H54 (cell line): ENCODE measurements at regions not wholly inside any gene's neighbourhood (a gene's known extent, or its start where the extent isn't known, plus 50 kb on each side); places are given as distances from the start of the nearest gene placed in this dataset.
"Not testable (repeated sequence)": the region's sequence is repeated elsewhere in the genome, so short reads cannot be mapped to it uniquely, and the experiment has no call there.

ENCODE experiments used
- DNase-seq: peaks from one replicate; pipeline ENCODE4 v3.0.0; 2011; ENCODE audit warnings: low spot score, mixed read lengths; ENCODE audit not compliant: insufficient read length
- FAIRE-seq: peaks from 3 replicates; lab custom pipeline; 2011; peaks lifted over from hg19 to GRCh38; lab: Jason Lieb, UNC
- POLR2A ChIP-seq: IDR thresholded peaks from 2 replicates; pipeline ENCODE4 v1.6.1; 2011; ENCODE audit warnings: low read depth, mild to moderate bottlenecking, low read length

DNA sequence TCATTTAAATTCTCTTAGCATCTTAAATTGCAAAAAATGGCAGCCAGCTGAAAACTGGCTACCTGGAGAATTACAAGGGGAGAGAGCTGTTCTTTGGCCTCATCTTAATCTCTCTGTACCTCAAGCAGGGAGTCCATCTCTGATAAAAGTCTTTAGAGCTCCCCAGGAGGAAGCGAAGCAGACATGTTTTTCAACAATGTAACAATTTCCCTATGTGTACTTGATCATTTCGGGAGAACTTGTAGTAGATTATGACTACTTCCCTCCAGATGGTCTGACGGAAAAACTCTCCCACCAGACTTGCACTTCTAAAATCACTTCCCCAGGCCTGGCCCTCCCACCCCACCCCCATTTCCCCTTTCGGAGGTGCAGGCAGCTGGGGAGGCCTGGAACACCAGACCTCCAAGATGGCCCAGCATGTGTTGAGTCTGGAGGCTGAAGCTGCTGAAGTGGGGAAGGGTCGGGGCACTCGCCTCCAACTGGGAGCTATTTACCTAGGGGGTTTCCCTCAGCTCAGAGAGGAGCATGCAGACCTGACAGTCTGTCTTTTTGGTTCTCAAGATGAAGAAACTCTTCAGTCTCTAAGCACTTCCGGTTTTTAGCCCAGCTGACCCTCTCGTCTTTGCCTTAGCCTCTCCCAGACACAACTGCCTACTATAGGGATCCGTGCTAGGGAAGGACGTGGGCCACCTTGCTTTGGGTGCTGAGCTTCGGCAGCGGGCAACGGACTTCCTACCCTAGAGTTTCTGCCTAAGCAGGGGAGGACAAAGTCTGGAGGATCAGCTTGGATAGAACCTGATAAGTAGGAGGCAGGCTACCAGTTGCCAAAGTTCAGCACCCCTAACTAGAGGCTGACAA lies 164.0 kb upstream of the TBL1XR1 start:
- no peak for TF ChIP-seq POLR2A
- DNase-seq (no peak), FAIRE-seq (no peak)

DNA sequence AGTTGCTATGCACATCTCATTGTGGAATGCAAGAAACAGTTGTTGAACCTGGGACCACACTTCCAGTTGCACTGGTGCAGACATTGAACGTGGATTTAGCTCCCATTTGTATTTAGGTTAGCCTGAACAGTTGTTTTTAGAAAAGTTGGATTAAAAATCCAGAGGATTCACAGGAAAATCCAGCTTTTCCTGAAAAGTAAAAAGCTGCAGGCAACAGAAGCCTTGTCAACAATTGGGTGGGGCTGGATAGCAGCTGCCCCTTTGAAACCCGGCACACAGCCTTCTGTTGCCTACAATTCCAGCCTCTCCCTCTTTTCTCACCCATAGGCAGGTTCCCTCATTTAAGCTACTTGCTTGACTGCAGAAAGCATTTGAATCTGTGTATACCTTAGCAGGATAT lies 165.3 kb upstream of the TBL1XR1 start:
- TF ChIP-seq POLR2A, result no peak
- no peak for FAIRE-seq
- no peak for DNase-seq

DNA sequence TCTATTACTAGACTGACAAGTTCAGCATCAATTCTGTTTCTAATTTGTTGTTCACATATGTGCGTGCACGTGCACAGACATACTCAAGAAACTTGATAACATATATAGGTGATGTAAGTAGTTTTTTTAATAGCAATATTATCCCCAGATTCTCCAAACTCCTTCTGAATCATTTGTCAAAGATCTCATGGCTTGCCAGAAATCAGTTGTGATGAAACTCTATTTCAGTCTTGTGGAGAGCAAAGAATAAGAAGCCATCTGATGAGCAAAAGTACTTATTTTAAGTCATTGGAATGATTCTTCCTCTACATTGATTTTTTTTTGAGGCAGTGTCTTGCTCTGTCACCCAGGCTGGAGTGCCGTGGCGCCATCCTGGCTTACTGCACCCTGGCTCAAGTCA lies 167.0 kb upstream of the TBL1XR1 start:
- TF ChIP-seq POLR2A, result no peak
- DNase-seq (no peak), FAIRE-seq (no peak)

GRCh38 chr3:177365294-177365693 lies 168.0 kb upstream of the TBL1XR1 start:
- not testable (repeated sequence) for FAIRE-seq, DNase-seq

DNA sequence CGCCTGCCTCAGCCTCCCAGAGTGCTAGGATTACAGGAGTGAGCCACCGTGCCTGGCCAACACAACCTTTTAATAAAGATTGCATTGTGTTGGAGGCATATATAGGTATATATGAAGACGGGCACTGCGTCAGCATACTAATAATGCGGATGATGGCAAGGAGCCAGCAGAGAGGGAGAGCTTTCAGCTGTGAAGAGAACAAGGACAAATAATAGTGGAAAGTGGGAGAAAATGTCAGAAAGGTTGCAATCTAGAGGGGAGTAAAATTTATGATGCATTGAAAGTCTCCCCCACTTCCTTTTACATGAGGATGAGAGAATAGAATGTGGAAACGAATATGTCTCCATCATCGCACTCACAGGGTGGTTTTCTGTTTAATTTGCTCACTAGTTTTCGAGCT lies 170.5 kb upstream of the TBL1XR1 start:
- DNase-seq, result no peak
- no peak for FAIRE-seq

DNA sequence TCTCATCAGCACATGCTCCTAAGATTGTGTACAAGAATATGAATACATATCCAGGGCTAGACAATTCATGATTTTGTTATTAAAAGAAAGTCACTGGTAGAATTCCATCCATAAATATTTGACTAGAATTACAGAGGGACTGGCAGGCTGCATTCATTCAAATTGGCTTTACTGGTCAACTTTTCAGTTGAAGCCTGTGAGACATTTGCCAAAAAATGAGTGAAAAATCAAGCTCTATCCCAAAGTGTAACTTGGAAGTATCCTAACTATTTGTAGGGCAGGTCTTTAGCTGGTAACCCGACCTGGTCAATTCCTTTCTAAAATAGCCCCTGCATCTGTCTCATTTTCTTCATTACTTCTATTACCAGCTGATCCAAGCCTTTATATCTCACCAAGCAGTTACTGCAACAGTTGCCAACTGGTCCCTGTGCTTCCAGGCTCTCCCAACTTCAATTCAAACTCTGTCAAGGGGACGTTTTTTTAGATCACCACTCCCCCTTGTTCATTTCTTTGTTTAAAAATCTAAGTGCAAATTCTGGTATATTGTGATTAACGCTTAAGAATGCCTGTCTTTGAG lies 173.1 kb upstream of the TBL1XR1 start:
- no peak for FAIRE-seq
- no peak for TF ChIP-seq POLR2A
- no peak for DNase-seq

More for the DNA sequence above, 170.5 kb upstream of the TBL1XR1 start:
- TF ChIP-seq POLR2A, result no peak

DNA sequence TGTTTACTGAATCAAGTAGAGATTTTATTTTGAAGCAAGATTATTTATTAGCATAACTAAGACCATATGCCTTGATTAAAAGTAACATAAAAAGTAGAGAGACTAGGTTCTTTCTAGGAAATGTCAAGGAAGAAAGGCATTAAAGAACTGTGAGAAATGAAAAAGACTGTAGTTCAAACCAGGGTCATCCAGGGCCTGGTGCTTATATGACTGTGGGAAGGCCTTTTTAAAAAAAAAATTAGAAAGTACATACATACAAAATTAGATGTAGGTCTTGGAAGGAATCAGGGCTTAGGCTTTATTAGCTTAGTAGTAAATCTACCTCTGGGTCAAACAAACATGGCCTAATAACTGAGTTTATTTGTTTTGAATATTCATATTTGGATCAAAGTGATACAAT lies 173.9 kb upstream of the TBL1XR1 start:
- no peak for TF ChIP-seq POLR2A
- DNase-seq (no peak), FAIRE-seq (no peak)

DNA sequence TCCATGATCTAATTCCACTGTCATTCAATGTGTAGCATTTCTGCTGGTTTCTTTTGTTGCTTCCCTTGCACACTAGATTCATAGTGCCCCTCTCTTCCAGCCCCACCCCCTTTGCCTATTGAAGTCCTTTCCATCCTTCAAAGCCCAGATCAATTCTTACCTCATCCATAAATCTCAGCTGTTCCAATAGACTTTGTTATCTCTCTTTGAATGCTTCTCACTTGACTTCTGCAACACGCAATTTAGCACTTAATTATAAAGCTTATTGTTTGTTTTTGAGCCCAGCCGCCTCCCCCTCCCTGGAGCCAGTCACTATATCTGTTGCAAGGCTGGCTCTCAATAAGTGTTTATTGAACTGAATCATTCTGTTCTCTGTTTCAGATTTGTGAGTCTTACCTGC lies 174.6 kb upstream of the TBL1XR1 start:
- FAIRE-seq (no peak), DNase-seq (no peak)
- no peak for TF ChIP-seq POLR2A

DNA sequence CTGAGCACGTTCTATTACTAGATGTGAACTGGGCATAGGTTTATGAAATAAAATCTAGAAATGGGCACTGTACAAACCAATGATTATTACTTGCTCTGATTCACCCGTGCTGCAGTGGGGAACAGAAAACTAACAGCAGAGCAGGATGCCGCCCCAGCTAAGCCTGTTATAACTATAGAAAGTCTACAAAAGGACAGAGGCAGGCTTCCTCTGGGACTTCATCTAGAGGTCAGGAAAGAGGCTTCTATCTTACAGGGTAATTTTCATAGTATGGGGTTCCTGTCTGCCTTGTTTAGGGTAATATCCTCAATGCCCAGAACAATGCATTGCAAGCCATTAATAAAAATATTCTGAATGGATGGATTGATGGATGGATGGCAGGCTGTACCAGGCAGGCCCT lies 177.0 kb upstream of the TBL1XR1 start:
- DNase-seq (no peak), FAIRE-seq (no peak)
- no peak for TF ChIP-seq POLR2A

DNA sequence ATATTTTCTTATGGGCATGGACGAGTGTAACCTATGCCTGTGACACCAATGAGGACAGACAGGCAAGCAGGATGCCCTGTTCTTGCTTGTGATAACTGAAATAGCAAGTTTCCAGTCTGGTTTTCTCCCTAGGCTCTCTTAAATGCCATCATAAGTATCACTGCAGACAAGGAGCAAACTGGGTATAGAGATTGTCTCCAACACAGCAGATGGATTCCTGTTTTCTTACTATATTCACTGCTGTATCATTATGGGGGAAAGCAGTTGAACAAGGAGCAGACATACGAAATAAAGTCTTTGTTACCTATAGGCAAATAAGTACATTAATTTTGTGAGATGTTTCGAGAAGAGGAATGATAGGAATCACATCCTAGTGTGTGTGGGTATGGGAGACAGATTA lies 178.0 kb upstream of the TBL1XR1 start:
- DNase-seq (no peak), FAIRE-seq (no peak)
- TF ChIP-seq POLR2A, result no peak

DNA sequence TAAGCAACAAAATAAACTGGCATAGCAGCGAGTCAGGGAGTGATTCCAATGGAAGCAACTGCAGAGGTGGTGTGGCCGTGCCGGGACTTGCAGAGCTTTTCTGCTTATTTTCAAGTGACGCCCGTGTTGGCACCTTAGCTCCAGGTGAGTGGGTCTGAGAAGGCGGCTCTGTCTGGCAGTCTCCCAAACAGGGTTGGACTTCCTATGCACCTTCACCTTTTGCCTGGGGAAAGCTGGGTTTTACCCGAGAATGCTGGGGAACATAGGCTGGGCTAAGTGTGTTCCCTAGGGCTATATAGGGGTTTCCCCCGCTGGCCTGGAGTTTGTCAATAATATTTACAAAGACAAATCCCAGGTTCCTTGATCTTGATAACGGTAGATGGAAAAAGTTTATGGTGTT lies 179.9 kb upstream of the TBL1XR1 start:
- no peak for DNase-seq
- no peak for TF ChIP-seq POLR2A
- FAIRE-seq, result no peak

DNA sequence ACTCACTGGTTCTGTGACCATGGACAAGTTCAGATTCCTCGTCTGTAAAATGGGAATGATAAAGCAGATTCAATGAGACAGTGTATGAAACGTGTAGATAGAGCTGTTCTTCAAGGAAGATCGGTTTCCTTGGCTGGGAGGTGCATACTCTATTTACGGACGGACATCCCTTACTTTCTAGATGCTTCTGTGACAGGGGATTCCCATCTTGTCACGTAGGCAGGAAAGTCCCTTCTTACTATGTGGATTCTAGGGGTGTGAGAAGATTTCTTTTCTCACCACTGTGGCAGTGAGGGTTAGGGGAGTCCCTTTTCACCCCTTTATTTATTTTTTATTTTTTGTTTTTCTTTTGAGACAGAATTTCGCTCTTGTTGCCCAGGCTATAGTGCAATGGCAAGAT lies 180.9 kb upstream of the TBL1XR1 start:
- TF ChIP-seq POLR2A, result no peak
- no peak for DNase-seq
- FAIRE-seq, result no peak

DNA sequence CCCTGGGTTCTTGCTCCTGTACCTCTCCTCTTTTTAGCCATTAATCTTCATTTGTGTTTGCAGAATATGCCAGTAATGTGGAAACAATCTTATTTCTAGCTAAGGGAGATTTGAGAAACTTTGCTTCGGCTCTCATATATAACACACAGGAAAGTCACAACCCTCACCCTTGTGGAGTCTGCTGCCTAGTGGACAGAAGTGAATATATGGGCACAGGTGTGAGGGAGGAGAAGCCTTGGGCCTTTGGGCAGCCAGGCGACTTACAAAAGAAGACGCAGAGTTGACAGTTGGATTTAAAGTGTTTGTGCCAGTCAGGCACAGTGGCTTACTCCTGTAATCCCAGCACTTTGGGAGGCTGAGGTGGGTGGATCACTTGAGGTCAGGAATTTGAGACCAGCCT lies 181.8 kb upstream of the TBL1XR1 start:
- no peak for DNase-seq
- FAIRE-seq, result no peak

DNA sequence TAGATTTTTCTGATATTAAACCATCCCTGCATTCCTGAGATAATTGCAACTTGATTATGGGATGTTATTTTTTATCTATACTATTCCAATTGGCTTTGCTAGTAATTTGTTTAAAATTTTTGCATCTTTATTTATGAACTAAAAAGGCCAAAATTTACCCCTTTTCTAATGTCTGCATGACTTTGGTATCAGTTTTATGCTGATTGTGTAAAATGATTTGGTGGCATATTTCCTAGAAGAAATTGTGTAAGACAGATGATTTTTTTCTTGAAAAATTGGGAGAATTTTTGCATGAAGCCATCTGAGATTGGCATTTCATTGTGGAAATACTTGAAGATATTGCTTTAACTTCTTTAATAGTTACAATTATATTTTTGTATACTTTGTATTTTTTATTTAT lies 183.8 kb upstream of the TBL1XR1 start:
- DNase-seq (no peak), FAIRE-seq (no peak)
- TF ChIP-seq POLR2A, result no peak

More for the DNA sequence above, 181.8 kb upstream of the TBL1XR1 start:
- no peak for TF ChIP-seq POLR2A

GRCh38 chr3:177382944-177383343 lies 185.7 kb upstream of the TBL1XR1 start:
- DNase-seq (no peak), FAIRE-seq (no peak)
- no peak for TF ChIP-seq POLR2A

DNA sequence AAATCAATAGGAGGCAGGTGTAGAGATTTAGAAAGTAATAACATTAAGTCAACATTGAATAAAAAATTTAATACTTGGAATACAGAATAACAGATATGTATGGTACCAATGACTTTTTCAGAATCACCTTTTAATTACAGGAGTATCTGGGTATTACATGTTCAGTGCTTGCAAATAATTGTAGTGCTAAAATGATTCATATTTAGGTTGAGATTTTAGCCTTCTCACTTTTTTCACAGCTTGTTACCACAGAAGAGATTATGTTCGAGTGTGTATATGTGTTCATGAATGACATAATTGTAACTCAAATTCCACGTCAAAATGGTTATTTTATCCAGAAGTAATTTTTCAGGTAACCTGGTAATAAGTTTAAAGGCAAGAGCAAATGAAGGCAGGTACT lies 187.9 kb upstream of the TBL1XR1 start:
- DNase-seq (no peak), FAIRE-seq (peak; percentile 20)
- no peak for TF ChIP-seq POLR2A
